ENCODE measurements at regions not wholly inside any gene's neighbourhood (a gene's known extent, or its start where the extent isn't known, plus 50 kb on each side); places are given as distances from the start of the nearest gene placed in this dataset.
"Not testable (repeated sequence)": the region's sequence is repeated elsewhere in the genome, so short reads cannot be mapped to it uniquely, and the experiment has no call there.

DNA sequence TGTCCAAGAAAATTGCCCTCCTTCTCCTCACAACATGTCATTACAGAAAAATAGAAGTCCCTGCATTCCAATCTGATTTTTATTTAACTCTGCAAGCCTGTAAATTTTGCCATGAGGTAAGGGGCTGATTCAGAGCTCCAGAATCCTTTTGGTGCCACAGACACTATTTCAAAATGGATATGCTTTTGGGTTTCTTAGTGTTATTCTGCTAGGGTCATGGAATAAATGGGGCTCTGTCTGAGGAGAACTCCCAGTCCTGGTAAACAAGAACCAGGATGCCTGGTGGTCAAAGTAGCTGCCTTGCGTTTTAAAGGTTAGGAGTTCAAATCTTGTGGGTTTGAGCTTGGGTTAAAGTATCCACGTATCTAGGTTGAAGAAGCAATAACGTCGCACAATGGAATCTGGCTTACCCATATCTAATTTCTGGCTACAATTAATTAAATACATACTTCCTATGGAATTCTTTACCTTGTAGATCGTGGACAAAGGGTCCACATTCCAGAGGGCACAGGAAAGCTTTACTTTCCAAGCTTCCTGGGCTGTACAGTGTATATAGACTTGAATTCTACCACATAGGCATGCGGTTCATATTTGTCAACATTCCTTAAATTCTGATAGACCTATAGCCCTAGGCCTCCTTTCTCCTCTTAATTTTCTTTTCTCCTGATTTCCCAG lies 98.0 kb upstream of the CDC42BPA start:
- H3K4me1 ChIP-seq (ENCODE audit: control insufficient read depth, insufficient read depth, low read length) = no peaks in the 10 kb centered on the region
- no peaks in the 10 kb centered on the region for H3K36me3 ChIP-seq (ENCODE audit: control insufficient read depth, insufficient read depth, low read length)
- no peaks in the 10 kb centered on the region for H3K27me3 ChIP-seq (ENCODE audit: control insufficient read depth, insufficient read depth, low read length)
- no peak overlapping the region for H3K27ac ChIP-seq (ENCODE audit: low read length)
- H3K4me3 ChIP-seq (ENCODE audit: low read length) = no peak overlapping the region
- H3K9me3 ChIP-seq (ENCODE audit: control insufficient read depth, insufficient read depth, low read length) = no peaks in the 10 kb centered on the region
- DNase-seq (ENCODE audit: low read depth, low spot score) = no peak
- WGBS (ENCODE audit: insufficient coverage, insufficient read length) = no CpG with 5 or more reads among the region's 6 CpGs

DNA sequence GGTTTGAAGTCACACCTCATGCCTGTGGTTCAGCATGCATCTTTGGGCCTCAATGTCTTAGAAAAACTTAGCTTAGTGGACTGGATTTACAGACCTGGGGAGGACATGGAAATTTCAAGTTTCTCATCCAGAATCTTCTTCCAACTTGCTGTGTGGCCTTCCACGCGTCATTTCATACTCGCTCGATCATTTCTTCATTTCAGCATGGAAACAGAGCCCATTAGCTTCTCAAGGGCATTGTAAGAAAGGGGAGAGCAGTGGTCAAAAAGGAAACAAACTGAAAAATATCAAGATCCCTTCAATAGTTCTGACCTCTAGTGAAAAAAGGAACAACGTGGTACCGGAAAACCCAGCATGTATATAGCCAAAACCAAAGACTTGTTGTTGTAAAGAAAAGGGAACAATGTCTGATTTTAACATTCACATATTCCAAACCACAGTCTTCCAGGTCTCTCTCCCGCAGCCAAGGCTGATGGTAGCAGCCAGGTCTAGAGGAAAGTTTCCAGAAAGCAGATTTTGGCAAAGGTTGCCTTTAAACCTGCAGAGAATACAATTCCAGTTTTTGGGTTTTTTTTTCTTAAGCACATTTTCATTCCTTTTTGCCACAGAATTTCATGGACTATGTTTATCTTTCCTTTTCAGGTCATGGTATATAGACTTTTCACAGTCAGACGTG lies 97.0 kb upstream of the CDC42BPA start:
- H3K27me3 ChIP-seq (ENCODE audit: control insufficient read depth, insufficient read depth, low read length) = no peaks in the 10 kb centered on the region
- H3K4me3 ChIP-seq (ENCODE audit: low read length) = no peak overlapping the region
- no CpG with 5 or more reads among the region's 8 CpGs for WGBS (ENCODE audit: insufficient coverage, insufficient read length)
- H3K9me3 ChIP-seq (ENCODE audit: control insufficient read depth, insufficient read depth, low read length) = no peaks in the 10 kb centered on the region
- no peak overlapping the region for H3K27ac ChIP-seq (ENCODE audit: low read length)
- no peaks in the 10 kb centered on the region for H3K4me1 ChIP-seq (ENCODE audit: control insufficient read depth, insufficient read depth, low read length)
- DNase-seq (ENCODE audit: low read depth, low spot score) = no peak
- no peaks in the 10 kb centered on the region for H3K36me3 ChIP-seq (ENCODE audit: control insufficient read depth, insufficient read depth, low read length)

GRCh38 chr1:227411066-227411465 lies 92.8 kb upstream of the CDC42BPA start:
- H3K4me3 ChIP-seq (ENCODE audit: low read length) = no peak overlapping the region
- no peaks in the 10 kb centered on the region for H3K9me3 ChIP-seq (ENCODE audit: control insufficient read depth, insufficient read depth, low read length)
- no peak for DNase-seq (ENCODE audit: low read depth, low spot score)
- no peaks in the 10 kb centered on the region for H3K27me3 ChIP-seq (ENCODE audit: control insufficient read depth, insufficient read depth, low read length)
- H3K4me1 ChIP-seq (ENCODE audit: control insufficient read depth, insufficient read depth, low read length) = no peaks in the 10 kb centered on the region
- no CpG with 5 or more reads among the region's 7 CpGs for WGBS (ENCODE audit: insufficient coverage, insufficient read length)
- H3K27ac ChIP-seq (ENCODE audit: low read length) = no peak overlapping the region
- no peaks in the 10 kb centered on the region for H3K36me3 ChIP-seq (ENCODE audit: control insufficient read depth, insufficient read depth, low read length)

DNA sequence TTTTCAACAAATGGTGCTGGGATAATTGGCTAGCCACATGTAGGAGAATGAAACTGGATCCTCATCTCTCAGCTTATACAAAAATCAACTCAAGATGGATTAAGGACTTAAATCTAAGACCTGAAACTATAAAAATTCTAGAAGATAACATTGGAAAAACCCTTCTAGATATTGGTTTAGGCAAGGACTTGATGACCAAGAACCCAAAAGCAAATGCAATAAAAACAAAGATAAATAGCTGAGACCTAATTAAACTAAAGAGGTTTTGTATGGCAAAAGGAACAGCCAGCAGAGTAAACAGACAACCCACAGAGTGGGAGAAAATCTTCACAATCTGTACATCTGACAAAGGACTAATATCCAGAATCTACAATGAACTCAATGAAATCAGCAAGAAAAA lies 88.0 kb upstream of the CDC42BPA start:
- not testable (repeated sequence) for DNase-seq (ENCODE audit: low read depth, low spot score); H3K4me3 ChIP-seq (ENCODE audit: low read length); H3K27ac ChIP-seq (ENCODE audit: low read length); H3K9me3 ChIP-seq (ENCODE audit: control insufficient read depth, insufficient read depth, low read length); H3K27me3 ChIP-seq (ENCODE audit: control insufficient read depth, insufficient read depth, low read length); H3K4me1 ChIP-seq (ENCODE audit: control insufficient read depth, insufficient read depth, low read length); H3K36me3 ChIP-seq (ENCODE audit: control insufficient read depth, insufficient read depth, low read length)

DNA sequence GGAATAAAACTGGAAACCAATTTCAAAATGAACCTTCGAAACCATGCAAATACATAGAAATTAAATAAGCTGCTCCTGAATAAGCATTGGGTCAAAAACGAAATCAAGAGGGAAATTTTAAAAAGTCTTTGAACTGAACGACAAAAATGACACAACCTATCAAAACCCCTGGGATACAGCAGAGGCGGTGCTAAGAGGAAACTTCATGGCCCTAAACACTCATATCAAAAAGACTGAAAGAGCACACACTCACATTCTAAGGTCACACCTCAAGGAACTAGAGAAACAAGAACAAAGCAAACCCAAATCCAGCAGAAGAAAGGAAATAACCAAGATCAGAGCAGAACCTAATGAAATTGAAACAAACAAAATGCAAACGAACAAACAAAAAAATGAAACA lies 85.2 kb upstream of the CDC42BPA start:
- H3K27me3 ChIP-seq (ENCODE audit: control insufficient read depth, insufficient read depth, low read length) = no peaks in the 10 kb centered on the region
- DNase-seq (ENCODE audit: low read depth, low spot score) = no peak
- no CpG with 5 or more reads among the region's 5 CpGs for WGBS (ENCODE audit: insufficient coverage, insufficient read length)
- no peak overlapping the region for H3K4me3 ChIP-seq (ENCODE audit: low read length)
- no peaks in the 10 kb centered on the region for H3K36me3 ChIP-seq (ENCODE audit: control insufficient read depth, insufficient read depth, low read length)
- no peaks in the 10 kb centered on the region for H3K9me3 ChIP-seq (ENCODE audit: control insufficient read depth, insufficient read depth, low read length)
- no peaks in the 10 kb centered on the region for H3K4me1 ChIP-seq (ENCODE audit: control insufficient read depth, insufficient read depth, low read length)
- H3K27ac ChIP-seq (ENCODE audit: low read length) = no peak overlapping the region

DNA sequence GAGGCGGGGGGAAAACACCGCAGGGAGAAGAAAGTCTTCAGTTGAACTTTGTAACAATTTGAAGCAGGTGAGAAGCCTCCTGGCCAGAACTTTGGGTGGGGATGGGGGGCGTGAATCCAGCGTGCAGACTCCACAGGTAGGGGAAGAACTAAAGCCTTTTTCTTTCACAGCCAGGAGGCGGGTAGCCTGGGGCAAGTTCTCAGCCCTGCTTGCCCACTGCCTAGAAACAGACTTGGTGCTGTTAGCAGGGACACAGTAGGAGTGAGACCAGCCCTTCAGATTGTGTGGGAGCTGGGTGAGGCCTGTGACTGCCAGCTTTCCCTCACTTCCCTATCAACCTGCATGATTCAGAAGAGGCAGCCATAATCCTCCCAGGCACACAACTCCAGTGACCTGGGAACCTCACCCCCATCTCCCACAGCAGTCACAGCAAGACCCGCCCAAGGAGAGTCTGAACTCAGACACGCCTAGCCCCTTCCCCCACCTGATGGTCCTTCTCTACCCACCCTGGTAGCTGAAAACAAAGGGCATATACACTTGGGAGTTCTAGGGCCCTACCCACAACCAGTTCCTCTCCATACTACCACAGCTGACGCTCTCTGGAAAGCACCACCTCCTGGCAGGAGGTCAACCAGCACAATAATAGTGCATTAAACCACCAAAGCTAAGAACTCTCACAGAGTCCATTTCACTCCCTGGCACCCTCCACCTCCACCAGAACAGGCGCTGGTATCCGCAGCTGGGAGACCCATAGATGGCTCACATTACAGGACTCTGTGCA lies 83.5 kb upstream of the CDC42BPA start:
- no CpG with 5 or more reads among the region's 10 CpGs for WGBS (ENCODE audit: insufficient coverage, insufficient read length)
- no peaks in the 10 kb centered on the region for H3K9me3 ChIP-seq (ENCODE audit: control insufficient read depth, insufficient read depth, low read length)
- DNase-seq (ENCODE audit: low read depth, low spot score) = no peak

DNA sequence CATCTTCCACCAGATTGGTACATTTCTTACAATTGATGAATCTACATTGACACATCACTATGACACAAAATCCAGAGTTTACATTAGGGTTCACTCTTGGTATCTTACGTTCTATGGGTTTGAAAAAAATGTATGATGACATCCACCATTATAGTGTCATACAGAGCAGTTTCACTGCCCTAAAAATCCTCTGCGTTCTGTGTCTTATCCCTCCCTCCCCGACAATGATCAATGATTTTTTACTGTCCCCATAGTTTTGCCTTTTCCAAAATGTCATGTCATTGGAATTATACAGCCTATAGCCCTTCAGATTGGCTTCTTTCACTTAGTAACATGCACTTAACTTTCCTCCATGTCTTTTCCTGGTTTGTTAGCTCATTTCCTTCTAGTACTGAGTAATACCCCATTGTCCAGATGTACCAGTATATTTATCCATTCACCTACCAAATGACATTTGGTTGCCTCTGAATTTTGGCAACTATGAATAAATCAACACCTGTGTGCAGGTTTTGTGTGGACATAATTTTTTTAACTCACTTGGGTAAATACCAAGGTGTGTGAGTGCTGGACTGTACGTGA lies 80.9 kb upstream of the CDC42BPA start:
- no CpG with 5 or more reads among the region's 4 CpGs for WGBS (ENCODE audit: insufficient coverage, insufficient read length)

More for the DNA sequence above, 83.5 kb upstream of the CDC42BPA start:
- Histone ChIP-seq H3K36me3 (ENCODE audit: control insufficient read depth, insufficient read depth, low read length) (no peaks in the 10 kb centered on the region), H3K27me3 (ENCODE audit: control insufficient read depth, insufficient read depth, low read length) (no peaks in the 10 kb centered on the region), H3K4me3 (ENCODE audit: low read length) (no peak overlapping the region), H3K4me1 (ENCODE audit: control insufficient read depth, insufficient read depth, low read length) (no peaks in the 10 kb centered on the region), H3K27ac (ENCODE audit: low read length) (no peak overlapping the region)

DNA sequence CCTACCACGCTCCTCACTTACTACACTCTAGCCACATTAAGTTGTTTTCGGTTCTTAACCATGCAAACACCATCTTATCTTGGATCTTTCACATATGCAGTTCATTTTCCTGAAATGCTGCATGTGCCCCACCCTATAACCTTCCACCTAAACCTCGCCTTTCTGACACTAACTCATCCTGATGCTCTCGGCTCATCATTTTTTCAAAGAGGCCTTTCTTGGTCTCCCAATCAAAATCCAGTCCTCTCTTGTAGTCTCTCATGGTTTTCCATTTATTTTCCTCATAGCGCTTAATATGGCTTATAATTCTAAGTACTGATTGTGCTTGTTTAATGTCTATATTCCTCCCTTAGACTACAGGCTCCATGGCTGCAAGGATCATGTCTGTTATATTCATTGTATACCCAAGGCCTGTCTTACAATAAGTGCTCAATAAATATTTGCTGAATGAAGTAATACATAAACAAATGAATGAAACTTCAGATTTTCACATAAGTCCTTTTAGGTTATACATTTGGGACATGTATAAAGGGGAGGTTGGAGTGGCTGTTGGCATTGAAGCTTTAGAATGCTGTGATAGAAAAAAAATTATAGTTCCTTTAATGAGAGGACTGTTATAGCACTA lies 79.2 kb upstream of the CDC42BPA start:
- Histone ChIP-seq H3K27ac (ENCODE audit: low read length) (no peak overlapping the region), H3K9me3 (ENCODE audit: control insufficient read depth, insufficient read depth, low read length) (no peaks in the 10 kb centered on the region), H3K4me3 (ENCODE audit: low read length) (no peak overlapping the region), H3K27me3 (ENCODE audit: control insufficient read depth, insufficient read depth, low read length) (no peaks in the 10 kb centered on the region), H3K4me1 (ENCODE audit: control insufficient read depth, insufficient read depth, low read length) (no peaks in the 10 kb centered on the region), H3K36me3 (ENCODE audit: control insufficient read depth, insufficient read depth, low read length) (no peaks in the 10 kb centered on the region)
- no peak for DNase-seq (ENCODE audit: low read depth, low spot score)
- WGBS (ENCODE audit: insufficient coverage, insufficient read length) = 100% methylated on average over 2 of the region's 5 CpGs

More for the DNA sequence above, 80.9 kb upstream of the CDC42BPA start:
- no peak for DNase-seq (ENCODE audit: low read depth, low spot score)
- Histone ChIP-seq H3K27me3 (ENCODE audit: control insufficient read depth, insufficient read depth, low read length) (no peaks in the 10 kb centered on the region), H3K27ac (ENCODE audit: low read length) (no peak overlapping the region), H3K4me1 (ENCODE audit: control insufficient read depth, insufficient read depth, low read length) (no peaks in the 10 kb centered on the region), H3K36me3 (ENCODE audit: control insufficient read depth, insufficient read depth, low read length) (no peaks in the 10 kb centered on the region), H3K4me3 (ENCODE audit: low read length) (no peak overlapping the region), H3K9me3 (ENCODE audit: control insufficient read depth, insufficient read depth, low read length) (no peaks in the 10 kb centered on the region)

- no peak overlapping the region for H3K4me3 ChIP-seq (ENCODE audit: low read length)
- no peaks in the 10 kb centered on the region for H3K27me3 ChIP-seq (ENCODE audit: control insufficient read depth, insufficient read depth, low read length)
- DNase-seq (ENCODE audit: low read depth, low spot score) = no peak
- H3K4me1 ChIP-seq (ENCODE audit: control insufficient read depth, insufficient read depth, low read length) = no peaks in the 10 kb centered on the region
- no CpG with 5 or more reads among the region's 8 CpGs for WGBS (ENCODE audit: insufficient coverage, insufficient read length)
- no peaks in the 10 kb centered on the region for H3K9me3 ChIP-seq (ENCODE audit: control insufficient read depth, insufficient read depth, low read length)
- no peak overlapping the region for H3K27ac ChIP-seq (ENCODE audit: low read length)
- H3K36me3 ChIP-seq (ENCODE audit: control insufficient read depth, insufficient read depth, low read length) = no peaks in the 10 kb centered on the region
These were observed 78.5 kb upstream of the CDC42BPA start for GRCh38 chr1:227396539-227397353.
